ENCODE measurements at regions not wholly inside any gene's neighbourhood (a gene's known extent, or its start where the extent isn't known, plus 50 kb on each side); places are given as distances from the start of the nearest gene placed in this dataset.

DNA sequence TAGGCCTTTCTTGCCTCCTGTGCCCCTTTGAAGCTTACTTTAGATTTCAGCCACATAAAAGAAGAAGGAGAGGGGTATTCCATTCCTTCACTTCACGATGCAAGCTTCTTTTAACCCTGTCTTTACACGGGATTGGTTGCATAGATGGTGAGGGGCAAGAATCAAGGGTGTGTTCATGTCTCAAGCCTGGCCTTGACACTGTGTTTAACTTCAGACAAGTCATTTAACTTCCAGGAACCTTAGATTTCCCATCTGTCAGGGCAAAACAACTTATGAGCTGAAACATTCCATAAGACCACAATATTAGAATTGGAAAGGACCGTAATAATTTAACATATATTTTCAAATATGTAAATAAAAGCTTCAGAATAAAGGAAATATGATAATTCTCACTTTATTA, 344.5 kb downstream of the MFSD1 start:
- no peak for TF ChIP-seq EP300 (IDR thresholded peaks at IDR 0.05; ENCODE audit: low read length)
- no peak for TF ChIP-seq FOXK2 (conservative IDR thresholded peaks at IDR 0.05 in 1 of 2, IDR thresholded peaks at IDR 0.05 in 1 of 2; ENCODE audit: low read depth in 2 of 2)
